GM18507 (cell line): ENCODE measurements at regions not wholly inside any gene's neighbourhood (a gene's known extent, or its start where the extent isn't known, plus 50 kb on each side); places are given as distances from the start of the nearest gene placed in this dataset.
"Not testable (repeated sequence)": the region's sequence is repeated elsewhere in the genome, so short reads cannot be mapped to it uniquely, and the experiment has no call there.

Experiments used
- DNase-seq: peaks from one replicate; pipeline ENCODE4 v3.0.0; 2011; ENCODE audit warnings: low read depth; ENCODE audit not compliant: insufficient read length; ENCODE audit errors: extremely low spot score
- FAIRE-seq: peaks from 2 replicates; lab custom pipeline; 2011; peaks lifted over from hg19 to GRCh38; lab: Jason Lieb, UNC

GRCh38 chr10:28385748-28386502 is 83.1 kb upstream of the MPP7 start:
- DNase-seq (no peak), FAIRE-seq (no peak)

GRCh38 chr10:28386503-28386868 is 83.6 kb upstream of the MPP7 start:
- DNase-seq (no peak), FAIRE-seq (no peak)

- DNase-seq, result no peak
- FAIRE-seq, result no peak
Observed at GRCh38 chr10:28387140-28387539, 84.3 kb upstream of the MPP7 start.

DNA sequence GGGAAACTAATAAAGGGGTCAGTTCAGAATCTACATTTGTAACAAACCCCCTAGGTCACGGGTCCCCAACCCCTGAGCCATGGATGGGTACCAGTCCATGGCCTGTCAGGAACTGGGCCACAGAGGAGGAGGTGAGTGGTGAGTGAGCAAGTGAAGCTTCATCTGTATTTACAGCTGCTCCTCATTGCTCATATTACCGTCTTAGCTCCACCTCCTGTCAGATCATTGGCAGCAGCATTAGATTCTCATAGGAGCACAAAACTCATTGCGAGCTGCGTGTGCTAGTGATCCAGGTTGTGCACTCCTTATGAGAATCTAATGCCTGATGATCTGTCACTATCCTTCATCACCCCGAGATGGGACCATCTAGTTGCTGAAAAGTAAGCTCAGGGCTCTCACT is 88.4 kb upstream of the MPP7 start:
- DNase-seq (no peak), FAIRE-seq (no peak)

GRCh38 chr10:28393956-28394568 is 91.2 kb upstream of the MPP7 start:
- peak; percentile 69 for FAIRE-seq
- DNase-seq, result no peak

GRCh38 chr10:28396331-28396730 is 93.5 kb upstream of the MPP7 start:
- no peak for DNase-seq
- no peak for FAIRE-seq

DNA sequence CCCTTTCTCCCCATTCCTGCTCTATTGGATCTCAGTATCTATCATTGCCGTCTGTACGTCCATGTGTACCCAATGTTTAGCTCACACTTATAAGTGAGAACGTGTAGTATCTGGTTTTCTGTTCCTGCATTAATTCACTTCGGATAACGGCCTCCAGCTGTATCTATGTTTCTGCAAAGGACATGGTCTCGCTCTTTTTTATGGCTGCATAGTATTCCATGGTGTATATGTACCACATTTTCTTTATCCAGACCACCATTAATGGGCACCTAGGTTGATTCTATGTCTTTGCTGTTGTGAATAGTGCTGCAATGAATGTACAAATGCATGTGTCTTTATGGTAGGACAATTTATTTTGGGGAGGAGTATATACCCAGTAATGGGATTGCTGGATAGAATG is 94.4 kb upstream of the MPP7 start:
- DNase-seq (no peak), FAIRE-seq (no peak)

DNA sequence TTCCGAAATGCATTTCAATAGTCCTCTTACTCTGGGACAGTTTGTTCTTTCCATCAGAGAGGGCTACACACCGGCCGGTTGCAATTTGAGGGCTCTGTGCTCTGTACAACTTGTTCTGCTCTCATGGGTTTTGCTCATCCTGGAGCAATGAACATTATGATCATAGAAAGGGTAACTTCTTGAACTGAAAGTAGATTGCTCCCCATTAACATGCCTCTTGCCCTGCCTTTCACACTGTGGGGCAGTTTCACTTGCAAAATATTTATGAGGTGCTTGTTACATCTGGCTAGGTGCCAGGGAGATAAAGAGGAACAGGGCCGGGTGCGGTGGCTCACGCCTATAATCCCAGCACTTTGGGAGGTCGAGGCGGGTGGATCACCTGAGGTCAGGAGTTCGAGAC is 97.3 kb upstream of the MPP7 start:
- FAIRE-seq (no peak), DNase-seq (no peak)

DNA sequence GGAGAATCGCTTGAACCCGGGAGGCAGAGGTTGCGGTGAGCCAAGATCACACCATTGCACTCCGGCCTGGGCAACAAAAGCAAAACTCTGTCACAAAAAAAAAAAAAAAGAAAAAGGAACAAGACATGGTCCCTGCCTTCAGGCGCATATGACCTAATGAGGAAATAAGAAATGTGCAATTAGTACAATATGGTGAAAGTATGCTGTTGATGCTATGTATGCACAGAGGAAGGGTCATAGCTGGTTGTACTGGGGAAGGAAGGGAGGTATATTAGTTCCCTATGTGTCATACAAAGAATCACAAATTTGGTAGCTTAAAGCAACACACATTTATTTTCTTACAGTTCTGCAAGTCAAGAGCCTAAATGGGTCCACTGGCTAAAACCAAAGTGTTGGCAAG is 97.8 kb upstream of the MPP7 start:
- DNase-seq, result no peak
- no peak for FAIRE-seq

DNA sequence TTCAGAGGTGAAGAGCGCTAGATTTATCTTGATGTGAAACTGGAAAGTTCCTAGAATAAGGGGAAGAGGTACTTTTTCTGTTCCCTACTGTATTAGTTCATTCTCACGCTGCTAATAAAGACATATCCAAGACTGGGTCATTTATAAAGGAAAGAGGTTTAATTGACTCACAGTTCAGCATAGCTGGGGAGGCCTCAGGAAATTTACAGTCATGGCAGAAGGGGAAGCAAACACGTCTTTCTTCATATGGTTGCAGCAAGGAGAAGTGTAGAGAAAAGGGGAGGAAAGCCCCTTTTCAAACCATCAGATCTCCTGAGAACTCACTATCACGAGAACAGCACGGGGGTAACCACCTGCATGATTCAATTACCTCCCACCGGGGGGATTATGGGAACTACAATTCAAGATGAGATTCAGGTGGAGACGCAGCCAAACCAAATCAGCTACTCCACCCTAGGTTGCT is 99.8 kb upstream of the MPP7 start:
- DNase-seq, FAIRE-seq: not testable (repeated sequence)

DNA sequence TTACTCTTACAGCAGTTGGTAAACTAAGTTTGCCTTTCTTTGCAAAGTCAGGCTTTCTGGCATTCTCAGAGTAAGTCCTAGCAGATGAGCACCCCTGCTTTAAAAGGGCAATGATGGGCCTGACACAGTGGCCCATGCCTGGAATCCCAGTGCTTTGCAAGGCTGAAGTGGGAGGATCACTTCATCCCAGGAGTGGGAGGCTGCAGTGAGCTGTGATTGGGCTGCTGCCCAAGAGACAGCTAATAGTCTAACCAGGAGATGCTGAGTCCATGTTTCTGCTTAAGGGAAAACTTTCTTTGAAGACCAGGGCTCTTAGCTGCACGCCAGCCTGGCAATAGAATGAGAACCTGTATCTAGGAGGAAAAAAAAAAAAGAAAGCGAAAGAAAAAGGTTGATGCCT is 100.2 kb upstream of the MPP7 start:
- DNase-seq (no peak), FAIRE-seq (no peak)

DNA sequence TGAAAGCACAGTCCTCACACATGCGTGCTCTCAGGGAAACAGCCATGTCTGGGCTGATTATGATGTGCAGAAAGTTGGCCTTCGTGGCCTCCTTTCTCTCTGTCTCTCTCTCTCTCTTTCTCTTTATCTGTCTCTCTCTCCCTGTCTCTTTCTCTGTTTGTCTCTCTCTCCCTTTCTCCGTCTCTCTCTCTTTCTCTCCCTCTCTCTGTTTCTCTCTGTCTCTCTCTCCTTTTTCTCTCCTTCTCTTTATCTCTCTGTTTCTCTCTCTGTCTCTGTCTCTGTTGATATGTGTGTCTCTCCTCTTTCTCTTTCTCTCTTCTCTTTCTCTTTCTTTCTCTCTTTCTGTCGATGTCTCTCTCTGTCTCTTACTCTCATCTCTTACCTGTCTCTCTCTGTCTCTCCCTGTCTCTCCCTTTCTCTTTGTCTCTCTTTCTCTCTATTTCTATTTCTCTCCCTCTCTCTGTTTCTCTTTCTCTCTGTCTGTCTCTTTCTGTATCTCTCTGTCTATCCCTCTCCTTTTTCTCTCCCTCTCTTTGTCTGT is 105.4 kb upstream of the MPP7 start:
- no peak for DNase-seq
- FAIRE-seq, result no peak

- FAIRE-seq (no peak), DNase-seq (no peak)
Observed at GRCh38 chr10:28410420-28411135, 107.7 kb upstream of the MPP7 start.

- FAIRE-seq (no peak), DNase-seq (no peak)
Observed at GRCh38 chr10:28411136-28411460, 108.2 kb upstream of the MPP7 start.

- DNase-seq, result no peak
- no peak for FAIRE-seq
Observed at GRCh38 chr10:28411648-28412047, 108.8 kb upstream of the MPP7 start.

DNA sequence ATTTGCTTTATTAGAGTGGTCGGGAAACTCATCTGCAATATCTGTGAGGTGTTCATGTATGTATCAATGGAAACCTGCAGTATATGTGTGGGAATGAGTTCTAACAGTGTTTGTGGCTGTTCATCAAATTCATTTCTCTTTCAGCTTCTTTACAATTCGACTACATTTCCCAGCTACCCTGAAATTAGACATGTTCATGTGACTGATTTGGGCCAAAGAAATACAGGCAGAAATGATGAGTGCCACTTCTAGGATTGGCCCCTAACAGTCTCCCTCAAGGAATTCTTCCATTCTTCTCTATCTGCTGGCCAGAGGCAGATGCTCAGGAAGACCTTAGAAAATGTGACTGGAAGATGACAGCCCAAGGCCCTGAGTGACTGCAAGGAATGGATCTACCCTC is 114.8 kb upstream of the WAC start:
- DNase-seq (no peak), FAIRE-seq (no peak)

- FAIRE-seq (no peak), DNase-seq (no peak)
Observed at GRCh38 chr10:28425422-28425821, 107.5 kb upstream of the WAC start.

- FAIRE-seq, result no peak
- no peak for DNase-seq
Observed at GRCh38 chr10:28426392-28427159, 106.3 kb upstream of the WAC start.

- DNase-seq (no peak), FAIRE-seq (no peak)
Observed at GRCh38 chr10:28427376-28427775, 105.5 kb upstream of the WAC start.

DNA sequence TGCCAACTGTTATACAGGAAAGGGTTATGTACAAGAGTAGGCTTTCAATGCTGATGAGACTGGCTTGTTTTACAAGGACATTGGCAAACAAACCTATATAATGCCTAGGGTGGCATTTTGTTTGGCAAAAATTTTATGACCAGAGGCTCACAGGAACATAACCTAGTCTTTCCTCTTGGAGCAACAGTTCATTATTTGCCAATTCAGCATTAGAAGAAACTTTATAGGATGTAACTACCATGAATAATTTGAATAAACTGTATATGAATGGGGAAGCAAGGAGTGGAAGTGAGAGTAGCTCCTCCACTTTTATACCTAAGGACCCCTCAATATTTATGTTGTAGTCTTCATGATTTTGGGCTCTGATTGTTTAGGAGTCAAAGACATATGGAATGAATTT is 103.9 kb upstream of the WAC start:
- DNase-seq, result no peak
- no peak for FAIRE-seq
